GM12801 (cell line): ENCODE measurements at regions not wholly inside any gene's neighbourhood (a gene's known extent, or its start where the extent isn't known, plus 50 kb on each side); places are given as distances from the start of the nearest gene placed in this dataset.

Experiments used
- TF ChIP-seq, protein P1 (sequence below): IDR thresholded peaks from one replicate; pipeline ENCODE4 v1.5.1; 2011; ENCODE audit warnings: control low read depth; ENCODE audit not compliant: insufficient read length; ENCODE audit errors: extremely low read depth

- TF ChIP-seq, protein P1, sequence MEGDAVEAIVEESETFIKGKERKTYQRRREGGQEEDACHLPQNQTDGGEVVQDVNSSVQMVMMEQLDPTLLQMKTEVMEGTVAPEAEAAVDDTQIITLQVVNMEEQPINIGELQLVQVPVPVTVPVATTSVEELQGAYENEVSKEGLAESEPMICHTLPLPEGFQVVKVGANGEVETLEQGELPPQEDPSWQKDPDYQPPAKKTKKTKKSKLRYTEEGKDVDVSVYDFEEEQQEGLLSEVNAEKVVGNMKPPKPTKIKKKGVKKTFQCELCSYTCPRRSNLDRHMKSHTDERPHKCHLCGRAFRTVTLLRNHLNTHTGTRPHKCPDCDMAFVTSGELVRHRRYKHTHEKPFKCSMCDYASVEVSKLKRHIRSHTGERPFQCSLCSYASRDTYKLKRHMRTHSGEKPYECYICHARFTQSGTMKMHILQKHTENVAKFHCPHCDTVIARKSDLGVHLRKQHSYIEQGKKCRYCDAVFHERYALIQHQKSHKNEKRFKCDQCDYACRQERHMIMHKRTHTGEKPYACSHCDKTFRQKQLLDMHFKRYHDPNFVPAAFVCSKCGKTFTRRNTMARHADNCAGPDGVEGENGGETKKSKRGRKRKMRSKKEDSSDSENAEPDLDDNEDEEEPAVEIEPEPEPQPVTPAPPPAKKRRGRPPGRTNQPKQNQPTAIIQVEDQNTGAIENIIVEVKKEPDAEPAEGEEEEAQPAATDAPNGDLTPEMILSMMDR, result no peak
Measured at GRCh38 chr2:16482460-16482859, 183.2 kb downstream of the CYRIA start.

GRCh38 chr2:16481351-16481750, 184.3 kb downstream of the CYRIA start:
- TF ChIP-seq, protein P1, result no peak

GRCh38 chr2:16479721-16480120, 185.9 kb downstream of the CYRIA start:
- TF ChIP-seq, protein P1, result no peak

DNA sequence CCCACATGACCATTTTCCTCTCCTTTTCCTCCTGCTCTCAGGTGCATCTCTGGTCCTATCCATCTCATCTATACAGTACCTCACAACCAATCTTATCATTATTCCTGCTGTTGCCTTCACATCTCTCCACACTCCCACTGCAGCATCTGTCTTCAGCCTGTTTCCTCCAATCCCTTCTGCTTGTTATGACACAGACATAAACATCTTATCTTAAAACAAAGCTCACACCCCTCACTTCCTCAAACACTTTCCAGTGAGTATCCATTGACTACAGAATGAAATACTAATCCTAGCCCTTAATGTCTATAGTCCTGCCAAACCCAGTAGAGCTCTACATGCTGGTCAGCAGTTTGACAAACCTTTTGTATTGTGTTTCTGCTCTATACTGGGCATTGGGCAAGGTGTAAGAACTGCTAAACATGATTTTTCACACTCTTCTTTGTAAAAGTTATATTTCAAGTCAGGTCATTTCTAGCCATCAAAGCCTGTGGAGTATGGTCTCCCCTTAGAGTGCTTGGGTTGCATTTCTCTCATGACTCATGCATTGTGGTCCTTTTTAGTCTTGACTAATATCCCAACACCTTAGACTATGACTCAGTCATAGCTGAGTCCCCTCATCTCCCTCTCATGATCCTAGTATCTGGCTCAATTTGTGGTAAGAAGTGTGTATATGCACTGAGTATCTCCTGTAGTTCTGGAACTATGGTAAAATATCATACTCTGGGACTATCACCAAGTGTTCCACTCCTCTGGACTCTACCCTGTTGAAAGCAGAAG, 187.0 kb downstream of the CYRIA start:
- TF ChIP-seq, protein P1, result no peak

GRCh38 chr2:16477648-16478047, 188.0 kb downstream of the CYRIA start:
- TF ChIP-seq, protein P1, result no peak

DNA sequence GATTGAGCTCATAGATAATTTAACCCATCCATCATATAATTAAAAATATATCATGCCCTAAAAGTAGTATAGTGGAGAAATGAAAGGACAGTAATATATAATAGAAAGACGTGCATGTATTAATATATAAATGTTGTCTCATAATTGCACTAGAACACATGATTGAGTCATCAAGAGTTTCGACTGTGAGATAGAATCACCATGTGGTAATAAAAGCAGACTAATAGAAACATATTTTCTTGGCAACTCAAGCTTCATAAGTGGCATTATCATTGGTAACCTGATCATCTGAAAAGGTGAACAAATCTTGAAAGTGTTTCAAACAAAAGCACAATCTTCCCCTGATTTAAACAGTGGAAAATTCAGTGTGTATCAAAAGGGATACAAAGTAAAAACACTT, 188.8 kb downstream of the CYRIA start:
- TF ChIP-seq, protein P1, result no peak

DNA sequence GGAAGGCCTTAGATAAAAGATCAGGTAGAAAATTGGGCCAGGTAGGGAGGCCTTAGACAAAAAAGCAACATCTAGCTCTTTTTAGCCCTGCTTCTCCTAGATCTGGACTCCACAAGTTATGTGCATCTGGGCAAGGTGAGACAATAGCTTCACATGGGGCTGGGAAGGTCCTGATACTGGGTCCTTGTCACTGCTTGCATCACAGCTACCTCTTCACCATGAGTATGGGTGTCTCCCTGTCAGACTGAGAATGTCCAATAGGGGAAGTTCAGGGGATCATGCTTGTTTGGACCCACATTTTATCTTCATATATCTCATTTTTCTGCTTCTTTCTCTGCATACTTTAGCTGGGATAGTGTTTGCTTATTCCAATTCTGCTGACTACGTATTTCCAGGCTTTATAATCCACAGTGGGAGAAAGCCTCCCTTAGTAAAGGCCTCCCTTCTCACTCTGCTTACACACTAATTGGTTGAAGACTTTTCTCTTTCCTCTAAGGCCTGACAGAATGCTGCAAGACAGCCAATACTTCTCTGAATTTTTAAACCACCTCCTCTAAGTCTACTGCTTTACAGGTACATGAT, 189.6 kb downstream of the CYRIA start:
- TF ChIP-seq, protein P1, result no peak
